ENCODE measurements at regions not wholly inside any gene's neighbourhood (a gene's known extent, or its start where the extent isn't known, plus 50 kb on each side); places are given as distances from the start of the nearest gene placed in this dataset.
"Not testable (repeated sequence)": the region's sequence is repeated elsewhere in the genome, so short reads cannot be mapped to it uniquely, and the experiment has no call there.

GRCh38 chr19:20470345-20471135 is 95.0 kb downstream of the ZNF737 start:
- no peaks in the 10 kb centered on the region for H3K4me1 ChIP-seq (ENCODE audit: control insufficient read depth, insufficient read depth, low read length)
- H3K36me3 ChIP-seq (ENCODE audit: control insufficient read depth, insufficient read depth, low read length): no peaks in the 10 kb centered on the region
- no peak for ATAC-seq
- POLR2A ChIA-PET: no interaction called here
- H3K27ac ChIP-seq (ENCODE audit: low read length): no peak overlapping the region
- no peaks in the 10 kb centered on the region for H3K9me3 ChIP-seq (ENCODE audit: control insufficient read depth, insufficient read depth, low read depth, low read length)
- H3K4me3 ChIP-seq (ENCODE audit: low read depth in 2 of 2, low read length in 2 of 2): no peak overlapping the region
- H3K27me3 ChIP-seq (ENCODE audit: control insufficient read depth, insufficient read depth, low read length): no peaks in the 10 kb centered on the region
- CTCF ChIA-PET: no interaction called here
- no TSS peak for BruUV-seq (replicated peaks)
- in situ Hi-C loops (cut with HindIII; ENCODE audit: low pct_unique_long_range_greater_than_20kb, low sequenced_read_pairs): no loop called here
- no peak for TF ChIP-seq CTCF (IDR thresholded peaks at IDR 0.05)
- TF ChIP-seq TCF7L2 (IDR thresholded peaks at IDR 0.05; ENCODE audit: low read depth, low read length): no peak
- TF ChIP-seq POLR2AphosphoS5 (IDR thresholded peaks at IDR 0.05; ENCODE audit: low read depth, low read length): no peak
- TF ChIP-seq SIN3A (IDR thresholded peaks at IDR 0.05; ENCODE audit: borderline replicate concordance, insufficient read depth, low read depth, low read length): no peak
- TF ChIP-seq, protein P1, sequence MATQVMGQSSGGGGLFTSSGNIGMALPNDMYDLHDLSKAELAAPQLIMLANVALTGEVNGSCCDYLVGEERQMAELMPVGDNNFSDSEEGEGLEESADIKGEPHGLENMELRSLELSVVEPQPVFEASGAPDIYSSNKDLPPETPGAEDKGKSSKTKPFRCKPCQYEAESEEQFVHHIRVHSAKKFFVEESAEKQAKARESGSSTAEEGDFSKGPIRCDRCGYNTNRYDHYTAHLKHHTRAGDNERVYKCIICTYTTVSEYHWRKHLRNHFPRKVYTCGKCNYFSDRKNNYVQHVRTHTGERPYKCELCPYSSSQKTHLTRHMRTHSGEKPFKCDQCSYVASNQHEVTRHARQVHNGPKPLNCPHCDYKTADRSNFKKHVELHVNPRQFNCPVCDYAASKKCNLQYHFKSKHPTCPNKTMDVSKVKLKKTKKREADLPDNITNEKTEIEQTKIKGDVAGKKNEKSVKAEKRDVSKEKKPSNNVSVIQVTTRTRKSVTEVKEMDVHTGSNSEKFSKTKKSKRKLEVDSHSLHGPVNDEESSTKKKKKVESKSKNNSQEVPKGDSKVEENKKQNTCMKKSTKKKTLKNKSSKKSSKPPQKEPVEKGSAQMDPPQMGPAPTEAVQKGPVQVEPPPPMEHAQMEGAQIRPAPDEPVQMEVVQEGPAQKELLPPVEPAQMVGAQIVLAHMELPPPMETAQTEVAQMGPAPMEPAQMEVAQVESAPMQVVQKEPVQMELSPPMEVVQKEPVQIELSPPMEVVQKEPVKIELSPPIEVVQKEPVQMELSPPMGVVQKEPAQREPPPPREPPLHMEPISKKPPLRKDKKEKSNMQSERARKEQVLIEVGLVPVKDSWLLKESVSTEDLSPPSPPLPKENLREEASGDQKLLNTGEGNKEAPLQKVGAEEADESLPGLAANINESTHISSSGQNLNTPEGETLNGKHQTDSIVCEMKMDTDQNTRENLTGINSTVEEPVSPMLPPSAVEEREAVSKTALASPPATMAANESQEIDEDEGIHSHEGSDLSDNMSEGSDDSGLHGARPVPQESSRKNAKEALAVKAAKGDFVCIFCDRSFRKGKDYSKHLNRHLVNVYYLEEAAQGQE (IDR thresholded peaks at IDR 0.05; ENCODE audit: insufficient read depth in 1 of 2, low read depth in 2 of 2, low read length in 1 of 2): no peak
- intact Hi-C loops (cut with micrococcal nuclease; ENCODE audit: unreplicated experiment): no loop called here
- DNase-seq (ENCODE audit: low read depth, low spot score): no peak

DNA sequence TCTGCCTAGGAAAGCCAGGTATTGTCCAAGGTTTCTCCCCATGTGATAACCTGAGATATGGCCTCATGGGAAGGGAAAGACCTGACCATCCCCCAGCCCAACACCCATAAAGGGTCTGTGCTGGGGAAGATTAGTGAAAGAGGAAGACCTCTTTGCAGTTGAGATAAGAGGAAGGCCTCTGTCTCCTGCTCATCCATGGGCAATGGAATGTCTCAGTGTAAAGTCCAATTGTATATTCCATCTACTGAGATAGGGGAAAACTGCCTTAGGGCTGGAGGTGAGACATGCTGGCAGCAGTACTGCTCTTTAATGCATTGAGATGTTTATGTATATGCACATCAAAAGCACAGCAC is 99.0 kb downstream of the ZNF737 start:
- in situ Hi-C loops (cut with HindIII; ENCODE audit: low pct_unique_long_range_greater_than_20kb, low sequenced_read_pairs); H3K36me3 ChIP-seq (ENCODE audit: control insufficient read depth, insufficient read depth, low read length); CTCF ChIA-PET; ATAC-seq; H3K9me3 ChIP-seq (ENCODE audit: control insufficient read depth, insufficient read depth, low read depth, low read length); H3K27ac ChIP-seq (ENCODE audit: low read length); POLR2A ChIA-PET; BruUV-seq (replicated peaks); H3K27me3 ChIP-seq (ENCODE audit: control insufficient read depth, insufficient read depth, low read length); H3K4me3 ChIP-seq (ENCODE audit: low read depth in 2 of 2, low read length in 2 of 2); intact Hi-C loops (cut with micrococcal nuclease; ENCODE audit: unreplicated experiment); DNase-seq (ENCODE audit: low read depth, low spot score); H3K4me1 ChIP-seq (ENCODE audit: control insufficient read depth, insufficient read depth, low read length): not testable (repeated sequence)

GRCh38 chr19:20465922-20466637 is 99.5 kb downstream of the ZNF737 start:
- POLR2A ChIA-PET; H3K4me3 ChIP-seq (ENCODE audit: low read depth in 2 of 2, low read length in 2 of 2); H3K27ac ChIP-seq (ENCODE audit: low read length); H3K36me3 ChIP-seq (ENCODE audit: control insufficient read depth, insufficient read depth, low read length); H3K9me3 ChIP-seq (ENCODE audit: control insufficient read depth, insufficient read depth, low read depth, low read length); H3K27me3 ChIP-seq (ENCODE audit: control insufficient read depth, insufficient read depth, low read length); ATAC-seq; H3K4me1 ChIP-seq (ENCODE audit: control insufficient read depth, insufficient read depth, low read length); DNase-seq (ENCODE audit: low read depth, low spot score); BruUV-seq (replicated peaks); CTCF ChIA-PET; intact Hi-C loops (cut with micrococcal nuclease; ENCODE audit: unreplicated experiment); in situ Hi-C loops (cut with HindIII; ENCODE audit: low pct_unique_long_range_greater_than_20kb, low sequenced_read_pairs): not testable (repeated sequence)
